HG02610 (cell line): ENCODE measurements at regions not wholly inside any gene's neighbourhood (a gene's known extent, or its start where the extent isn't known, plus 50 kb on each side); places are given as distances from the start of the nearest gene placed in this dataset.

Experiments used
- ATAC-seq: cut with Tn5 transposase; IDR thresholded peaks from one replicate; pipeline ENCODE4 v1.9.1; 2021; ENCODE audit warnings: mild to moderate bottlenecking, moderate library complexity; ENCODE audit not compliant: unreplicated experiment

GRCh38 chr22:22151308-22151707, 93.3 kb upstream of the VPREB1 start:
- no peak for ATAC-seq

GRCh38 chr22:22150457-22150856, 94.1 kb upstream of the VPREB1 start:
- no peak for ATAC-seq

- ATAC-seq = no peak
These were observed 95.7 kb upstream of the VPREB1 start for GRCh38 chr22:22148905-22149304.

GRCh38 chr22:22144858-22145257, 99.7 kb upstream of the VPREB1 start:
- no peak for ATAC-seq

- ATAC-seq = no peak
These were observed 101.1 kb upstream of the VPREB1 start for GRCh38 chr22:22143448-22143847.

- ATAC-seq = no peak
These were observed 101.9 kb upstream of the VPREB1 start for GRCh38 chr22:22142661-22143060.

GRCh38 chr22:22141771-22142591, 102.6 kb upstream of the VPREB1 start:
- ATAC-seq = no peak

GRCh38 chr22:22141031-22141430, 103.6 kb upstream of the VPREB1 start:
- ATAC-seq = no peak

- no peak for ATAC-seq
These were observed 105.2 kb upstream of the VPREB1 start for GRCh38 chr22:22139364-22139763.

GRCh38 chr22:22138915-22139314, 105.7 kb upstream of the VPREB1 start:
- no peak for ATAC-seq

GRCh38 chr22:22137891-22138290, 106.7 kb upstream of the VPREB1 start:
- no peak for ATAC-seq

GRCh38 chr22:22133910-22134309, 110.7 kb upstream of the VPREB1 start:
- no peak for ATAC-seq

- no peak for ATAC-seq
These were observed 113.5 kb upstream of the VPREB1 start for GRCh38 chr22:22130953-22131608.

GRCh38 chr22:22129387-22129786, 115.2 kb upstream of the VPREB1 start:
- no peak for ATAC-seq

GRCh38 chr22:22128440-22128839, 116.1 kb upstream of the VPREB1 start:
- ATAC-seq = no peak

GRCh38 chr22:22127100-22127499, 117.5 kb upstream of the VPREB1 start:
- ATAC-seq = no peak

GRCh38 chr22:22125579-22126468, 118.8 kb upstream of the VPREB1 start:
- no peak for ATAC-seq

GRCh38 chr22:22125028-22125578, 119.5 kb upstream of the VPREB1 start:
- ATAC-seq = no peak

- ATAC-seq = no peak
These were observed 120.2 kb upstream of the VPREB1 start for GRCh38 chr22:22124374-22124773.

GRCh38 chr22:22123960-22124278, 120.7 kb upstream of the VPREB1 start:
- ATAC-seq = no peak
